Prostate gland (tissue), 2 donors: ENCODE measurements at regions not wholly inside any gene's neighbourhood (a gene's known extent, or its start where the extent isn't known, plus 50 kb on each side); places are given as distances from the start of the nearest gene placed in this dataset.

Experiments
- DNase-seq: peaks from one replicate; pipeline ENCODE4 v3.0.0-alpha.2; 2019; ENCODE audit warnings: low spot score
- H3K27ac ChIP-seq, 2 donors: fragments of 200-600 bp; sonication (generic); 2 replicates each; pipeline ENCODE4 v1.5.1; 2017 to 2019
- H3K27me3 ChIP-seq: fragments of 200-600 bp; sonication (generic); replicated peaks from 2 replicates; pipeline ENCODE4 v1.5.1; 2019; ENCODE audit not compliant: insufficient read depth
- H3K36me3 ChIP-seq, 2 donors: fragments of 200-600 bp; sonication (generic); 1 replicate in 1 of 2; 2 replicates in 1 of 2; pipeline versions ENCODE4 v1.5.1 to v1.8.1; 2017 to 2019
- H3K4me1 ChIP-seq: fragments of 200-600 bp; sonication (generic); replicated peaks from 2 replicates; pipeline ENCODE4 v1.5.1; 2019
- H3K4me3 ChIP-seq, 2 donors: fragments of 200-600 bp; sonication (generic); 2 replicates each; pipeline ENCODE4 v1.5.1; 2017 to 2019
- H3K9me3 ChIP-seq: fragments of 200-600 bp; sonication (generic); 2 replicates; pipeline ENCODE4 v1.5.1; 2017
- CTCF ChIP-seq, 4 experiments: fragments of 200-600 bp in 2 of 4; fragments of 450-650 bp in 2 of 4; sonication (generic) in 2 of 4; IDR thresholded peaks; 1 replicate in 3 of 4; 2 replicates in 1 of 4; pipeline ENCODE4 v1.5.1; 2016 to 2019; ENCODE audit warnings: antibody characterized with exemption in 4 of 4, mild to moderate bottlenecking in 2 of 4, moderate library complexity in 2 of 4
- POLR2A ChIP-seq: fragments of 450-650 bp; IDR thresholded peaks from one replicate; pipeline ENCODE4 v1.6.1; 2016; ENCODE audit warnings: antibody characterized with exemption, mild to moderate bottlenecking
- POLR2AphosphoS5 ChIP-seq: sonication (generic); formaldehyde crosslinking; IDR thresholded peaks from one replicate; pipeline ENCODE4 v1.6.1; 2017; ENCODE audit warnings: antibody characterized with exemption
- WGBS: methylation state at CpG from one replicate; pipeline ENCODE4 v1.1.5; 2018; 5-methylcytosine and 5-hydroxymethylcytosine counted together
- intact Hi-C: fragments of 100-400 bp; cut with DNase I; formaldehyde crosslinking; loops from one replicate; pipeline ENCODE4 v1.14.2; 2022

- Histone ChIP-seq H3K27me3 (no peaks in the 10 kb centered on the region), H3K4me1 (no peaks in the 10 kb centered on the region), H3K36me3 (no peaks in the 10 kb centered on the region), H3K9me3 (no peaks in the 10 kb centered on the region), H3K4me3 (no peak overlapping the region), H3K27ac (no peak overlapping the region)
- intact Hi-C loops = no loop called here
- no peak for DNase-seq
- no peak for TF ChIP-seq POLR2A
- TF ChIP-seq POLR2AphosphoS5 = no peak
- no peak for TF ChIP-seq CTCF (IDR thresholded peaks at IDR 0.05)
- 35% methylated on average over 3 of the region's 3 CpGs for WGBS
Observed at GRCh38 chr1:99133756-99134500, 129.3 kb upstream of the PLPPR5 start.

DNA sequence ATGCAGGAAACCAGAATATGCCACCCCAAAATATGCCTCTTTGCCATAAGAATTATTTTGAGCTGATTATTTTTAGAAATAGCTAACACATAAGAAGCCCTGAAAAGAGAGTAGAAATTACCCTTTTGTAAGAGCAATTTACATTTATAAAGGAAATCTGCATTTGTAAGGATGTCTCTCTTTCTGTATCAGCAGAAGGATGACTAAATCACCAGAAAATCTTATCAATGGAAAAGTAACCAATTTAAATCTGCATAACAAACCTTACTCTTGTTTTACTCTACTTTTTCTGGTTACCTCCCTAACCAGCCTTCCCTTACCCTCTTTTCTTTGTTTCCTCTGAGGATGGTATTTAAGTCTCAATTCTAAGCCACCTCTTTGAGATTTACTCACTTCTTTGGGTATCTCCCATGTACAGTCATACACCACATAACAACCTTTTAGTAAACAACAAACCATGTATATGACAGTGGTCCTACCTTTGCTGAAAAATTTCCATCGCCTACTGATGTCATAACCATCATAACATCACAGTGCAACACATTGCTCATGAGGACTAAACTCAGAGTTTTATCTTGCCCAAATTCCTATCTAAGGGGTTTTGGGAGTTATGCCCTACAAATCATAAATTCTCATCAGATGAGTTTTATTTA is 126.6 kb upstream of the PLPPR4 start:
- TF ChIP-seq POLR2A (no peak), POLR2AphosphoS5 (no peak), CTCF (IDR thresholded peaks at IDR 0.05) (no peak)
- no peaks in the 10 kb centered on the region for H3K27me3 ChIP-seq
- no peaks in the 10 kb centered on the region for H3K36me3 ChIP-seq
- intact Hi-C loops = no loop called here
- WGBS = 100% methylated on average over 1 of the region's 1 CpG
- no peaks in the 10 kb centered on the region for H3K4me1 ChIP-seq
- H3K4me3 ChIP-seq = no peak overlapping the region
- no peaks in the 10 kb centered on the region for H3K9me3 ChIP-seq
- no peak overlapping the region for H3K27ac ChIP-seq
- DNase-seq = no peak

DNA sequence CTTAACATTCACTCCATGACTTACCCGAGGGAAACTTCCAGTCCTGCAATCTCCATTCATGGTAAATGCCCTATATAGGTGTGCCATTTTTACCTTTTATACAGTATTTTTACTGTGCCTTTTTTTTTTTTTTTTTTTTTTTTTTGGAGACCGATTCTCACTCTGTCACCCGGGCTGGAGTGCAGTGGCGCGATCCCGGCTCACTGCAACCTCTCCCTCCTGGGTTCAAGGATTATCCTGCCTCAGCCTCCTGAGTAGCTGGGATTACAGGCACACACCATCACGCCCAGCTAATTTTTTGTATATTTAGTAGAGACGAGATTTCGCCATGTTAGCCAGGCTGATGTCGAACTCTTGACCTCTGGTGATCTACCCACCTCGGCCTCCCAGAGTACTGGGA is 124.4 kb upstream of the PLPPR4 start:
- Histone ChIP-seq H3K4me1 (no peaks in the 10 kb centered on the region), H3K4me3 (no peak overlapping the region), H3K36me3 (no peaks in the 10 kb centered on the region), H3K27ac (no peak overlapping the region), H3K9me3 (no peaks in the 10 kb centered on the region), H3K27me3 (no peaks in the 10 kb centered on the region)
- DNase-seq = no peak
- intact Hi-C loops = no loop called here
- no peak for TF ChIP-seq POLR2AphosphoS5
- no peak for TF ChIP-seq CTCF (IDR thresholded peaks at IDR 0.05)
- no peak for TF ChIP-seq POLR2A
- WGBS = 88% methylated on average over 11 of the region's 11 CpGs

DNA sequence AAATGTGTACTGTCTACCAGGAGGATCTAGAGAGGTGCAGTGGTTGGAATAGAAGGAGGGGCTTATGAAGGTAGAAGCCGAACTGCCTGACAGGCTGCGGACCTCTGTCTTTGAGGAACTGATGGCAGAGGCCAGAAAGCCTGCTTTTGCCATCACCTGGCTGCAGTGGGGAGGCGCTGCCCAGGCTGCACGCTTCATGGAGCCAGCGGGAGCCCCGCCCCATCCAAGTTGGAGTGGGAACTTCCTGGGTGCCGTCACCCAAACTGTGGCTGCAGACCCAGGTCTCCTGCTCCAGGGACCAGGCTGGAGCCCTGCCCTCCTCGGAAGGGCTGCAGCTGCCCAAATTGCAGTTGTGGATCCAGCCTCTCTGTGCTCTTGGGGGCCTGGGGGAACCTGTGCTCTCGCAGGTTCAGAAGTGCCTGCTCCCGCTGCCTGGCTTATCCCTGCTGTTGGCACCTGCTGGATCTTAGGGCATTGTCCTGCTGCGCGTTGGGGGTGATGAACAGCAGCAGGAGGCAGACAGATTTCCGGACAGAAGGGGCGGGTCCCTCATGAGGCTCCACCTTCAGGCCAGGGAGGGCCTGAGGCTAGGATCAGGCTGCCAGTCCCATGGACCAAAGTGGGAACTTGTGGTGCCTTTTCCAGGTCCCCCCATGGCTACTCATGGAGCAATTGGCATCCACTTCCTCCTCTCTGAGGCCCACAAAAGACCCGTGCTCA is 118.0 kb upstream of the PLPPR4 start:
- TF ChIP-seq CTCF (IDR thresholded peaks at IDR 0.05) = no peak
- no peak for TF ChIP-seq POLR2A
- no peak for TF ChIP-seq POLR2AphosphoS5
- no peak overlapping the region for H3K4me3 ChIP-seq
- no peaks in the 10 kb centered on the region for H3K36me3 ChIP-seq
- 83% methylated on average over 15 of the region's 15 CpGs for WGBS
- intact Hi-C loops = no loop called here
- no peaks in the 10 kb centered on the region for H3K4me1 ChIP-seq
- no peak overlapping the region for H3K27ac ChIP-seq
- no peak for DNase-seq
- no peaks in the 10 kb centered on the region for H3K27me3 ChIP-seq
- H3K9me3 ChIP-seq = no peaks in the 10 kb centered on the region
